ENCODE measurements at regions not wholly inside any gene's neighbourhood (a gene's known extent, or its start where the extent isn't known, plus 50 kb on each side); places are given as distances from the start of the nearest gene placed in this dataset.

DNA sequence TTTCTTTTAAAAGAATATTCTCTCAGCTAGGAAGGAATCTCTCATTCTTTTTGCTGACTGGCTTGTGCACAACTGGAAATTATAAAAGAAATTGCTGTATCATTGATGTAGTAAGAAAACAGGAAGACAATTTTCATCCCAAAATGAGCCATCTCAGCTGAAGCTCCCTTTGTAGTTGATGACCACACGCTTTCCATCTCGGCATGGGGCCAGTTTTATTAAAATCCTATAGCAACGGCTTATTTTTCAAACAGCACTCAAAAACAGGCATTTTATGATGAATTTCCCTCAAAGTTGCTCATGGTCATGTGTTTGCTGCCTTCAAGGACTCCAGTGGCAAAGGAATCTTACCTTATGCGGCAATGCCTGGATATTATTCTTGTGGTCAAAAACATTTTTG, 62.4 kb upstream of the GLIS3 start:
- no peak overlapping the region for H3K27ac ChIP-seq (ENCODE audit: low read depth, low read length)
- no peak overlapping the region for H2AFZ ChIP-seq (ENCODE audit: low read length, unreplicated experiment)
- H3K4me1 ChIP-seq (ENCODE audit: control insufficient read depth, insufficient read depth, low read length, unreplicated experiment), result no peaks in the 10 kb centered on the region

DNA sequence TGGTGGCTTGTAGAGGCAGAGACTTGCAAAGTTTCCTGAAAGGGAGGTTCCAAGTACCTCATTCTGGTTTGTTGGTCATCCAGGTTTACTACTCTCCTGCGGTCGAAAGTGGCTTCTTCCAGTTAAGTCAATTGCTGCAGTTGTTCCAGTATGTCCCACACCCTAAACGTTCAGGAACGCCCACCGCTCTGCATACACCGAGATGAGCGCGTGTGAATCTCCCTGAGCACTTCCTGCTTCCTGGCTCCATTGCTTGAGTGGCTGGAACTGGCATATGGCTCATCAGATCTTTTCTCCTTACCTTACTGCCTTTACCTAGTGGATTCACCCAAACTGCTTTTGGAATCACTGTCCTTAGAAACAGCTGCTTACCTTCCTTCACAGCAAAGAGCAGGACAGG, 59.1 kb upstream of the GLIS3 start:
- no peaks in the 10 kb centered on the region for H3K36me3 ChIP-seq (ENCODE audit: insufficient read depth, low read length)
- H3K27ac ChIP-seq (ENCODE audit: low read depth, low read length), result no peak overlapping the region
- H3K27me3 ChIP-seq (ENCODE audit: insufficient read depth, low read length), result no peaks in the 10 kb centered on the region
- no peak overlapping the region for H2AFZ ChIP-seq (ENCODE audit: low read length, unreplicated experiment)
- H3K4me1 ChIP-seq (ENCODE audit: control insufficient read depth, insufficient read depth, low read length, unreplicated experiment), result no peaks in the 10 kb centered on the region
- no peak overlapping the region for H3K4me3 ChIP-seq (ENCODE audit: low read depth, low read length)
- H3K79me2 ChIP-seq (ENCODE audit: control insufficient read depth, insufficient read depth, low read length, unreplicated experiment), result no peaks in the 10 kb centered on the region

More for the DNA sequence above, 62.4 kb upstream of the GLIS3 start:
- no peaks in the 10 kb centered on the region for H3K27me3 ChIP-seq (ENCODE audit: insufficient read depth, low read length)
- H3K79me2 ChIP-seq (ENCODE audit: control insufficient read depth, insufficient read depth, low read length, unreplicated experiment), result no peaks in the 10 kb centered on the region
- H3K4me3 ChIP-seq (ENCODE audit: low read depth, low read length), result no peak overlapping the region
- H3K36me3 ChIP-seq (ENCODE audit: insufficient read depth, low read length), result no peaks in the 10 kb centered on the region

DNA sequence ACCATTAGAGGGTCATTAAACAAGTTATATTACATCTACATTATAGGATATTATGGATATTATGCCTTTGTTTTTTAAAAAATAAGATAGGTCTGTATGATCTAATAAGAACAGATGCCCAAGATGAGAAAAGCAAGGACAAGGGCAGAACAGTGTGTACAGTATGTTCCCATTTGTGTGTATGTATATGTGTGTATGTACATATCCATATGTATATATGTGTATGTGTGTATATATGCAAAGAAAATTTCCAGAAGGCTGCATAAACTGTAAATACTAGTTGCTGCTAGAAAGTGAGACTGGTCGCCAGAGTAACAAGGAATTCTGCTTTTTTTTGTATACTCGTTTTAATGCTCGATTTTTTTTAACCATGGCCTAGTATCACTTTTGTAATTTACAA, 58.1 kb upstream of the GLIS3 start:
- Histone ChIP-seq H3K4me3 (ENCODE audit: low read depth, low read length) (no peak overlapping the region), H3K36me3 (ENCODE audit: insufficient read depth, low read length) (no peaks in the 10 kb centered on the region), H3K27me3 (ENCODE audit: insufficient read depth, low read length) (no peaks in the 10 kb centered on the region), H3K27ac (ENCODE audit: low read depth, low read length) (no peak overlapping the region), H2AFZ (ENCODE audit: low read length, unreplicated experiment) (no peak overlapping the region), H3K79me2 (ENCODE audit: control insufficient read depth, insufficient read depth, low read length, unreplicated experiment) (no peaks in the 10 kb centered on the region), H3K4me1 (ENCODE audit: control insufficient read depth, insufficient read depth, low read length, unreplicated experiment) (no peaks in the 10 kb centered on the region)

DNA sequence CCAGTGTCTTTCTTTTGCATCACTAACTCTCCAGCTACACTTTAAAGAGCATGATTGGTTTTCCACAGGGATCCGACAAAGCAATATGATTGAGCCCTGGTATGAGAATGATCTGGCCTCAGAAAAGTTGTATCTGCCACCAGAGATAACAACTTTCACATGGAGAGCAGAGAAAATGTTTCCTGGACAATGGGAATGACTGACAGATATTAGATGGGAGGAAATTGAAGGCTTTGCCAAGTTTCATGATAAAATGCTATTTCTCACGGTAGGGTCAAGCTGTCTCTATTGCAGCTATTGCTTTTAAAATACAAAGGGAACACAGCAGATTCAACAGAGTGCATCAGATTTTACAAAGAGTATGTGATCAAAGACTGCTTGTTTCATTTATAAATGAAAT, 56.4 kb upstream of the GLIS3 start:
- H3K79me2 ChIP-seq (ENCODE audit: control insufficient read depth, insufficient read depth, low read length, unreplicated experiment), result no peaks in the 10 kb centered on the region
- H3K27ac ChIP-seq (ENCODE audit: low read depth, low read length), result no peak overlapping the region
- no peaks in the 10 kb centered on the region for H3K27me3 ChIP-seq (ENCODE audit: insufficient read depth, low read length)
- no peak overlapping the region for H2AFZ ChIP-seq (ENCODE audit: low read length, unreplicated experiment)
- H3K4me1 ChIP-seq (ENCODE audit: control insufficient read depth, insufficient read depth, low read length, unreplicated experiment), result no peaks in the 10 kb centered on the region
- no peaks in the 10 kb centered on the region for H3K36me3 ChIP-seq (ENCODE audit: insufficient read depth, low read length)
- H3K4me3 ChIP-seq (ENCODE audit: low read depth, low read length), result no peak overlapping the region

DNA sequence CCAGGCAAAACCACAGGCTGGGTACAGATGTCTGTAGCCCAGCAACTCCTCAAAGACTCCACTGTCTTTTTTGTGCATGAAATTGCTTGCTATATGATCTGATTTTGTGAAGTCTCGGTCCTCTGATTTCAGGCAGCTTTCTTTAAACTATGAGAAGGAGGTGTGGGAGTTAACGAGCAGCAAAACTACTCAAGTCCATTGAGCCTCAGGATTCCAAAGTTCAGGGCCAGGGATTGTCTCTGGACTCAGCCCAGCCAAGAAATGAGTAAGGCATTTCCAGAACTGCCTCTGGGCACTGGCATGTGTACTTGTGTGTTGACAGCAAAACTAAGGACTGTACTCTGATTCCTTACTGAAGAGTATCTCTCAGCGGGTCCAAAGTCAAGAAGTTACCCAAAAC, 53.4 kb upstream of the GLIS3 start:
- H3K4me3 ChIP-seq (ENCODE audit: low read depth, low read length), result no peak overlapping the region
- no peaks in the 10 kb centered on the region for H3K36me3 ChIP-seq (ENCODE audit: insufficient read depth, low read length)
- no peak overlapping the region for H2AFZ ChIP-seq (ENCODE audit: low read length, unreplicated experiment)
- H3K27ac ChIP-seq (ENCODE audit: low read depth, low read length), result no peak overlapping the region
- no peaks in the 10 kb centered on the region for H3K79me2 ChIP-seq (ENCODE audit: control insufficient read depth, insufficient read depth, low read length, unreplicated experiment)
- no peaks in the 10 kb centered on the region for H3K27me3 ChIP-seq (ENCODE audit: insufficient read depth, low read length)
- no peaks in the 10 kb centered on the region for H3K4me1 ChIP-seq (ENCODE audit: control insufficient read depth, insufficient read depth, low read length, unreplicated experiment)

DNA sequence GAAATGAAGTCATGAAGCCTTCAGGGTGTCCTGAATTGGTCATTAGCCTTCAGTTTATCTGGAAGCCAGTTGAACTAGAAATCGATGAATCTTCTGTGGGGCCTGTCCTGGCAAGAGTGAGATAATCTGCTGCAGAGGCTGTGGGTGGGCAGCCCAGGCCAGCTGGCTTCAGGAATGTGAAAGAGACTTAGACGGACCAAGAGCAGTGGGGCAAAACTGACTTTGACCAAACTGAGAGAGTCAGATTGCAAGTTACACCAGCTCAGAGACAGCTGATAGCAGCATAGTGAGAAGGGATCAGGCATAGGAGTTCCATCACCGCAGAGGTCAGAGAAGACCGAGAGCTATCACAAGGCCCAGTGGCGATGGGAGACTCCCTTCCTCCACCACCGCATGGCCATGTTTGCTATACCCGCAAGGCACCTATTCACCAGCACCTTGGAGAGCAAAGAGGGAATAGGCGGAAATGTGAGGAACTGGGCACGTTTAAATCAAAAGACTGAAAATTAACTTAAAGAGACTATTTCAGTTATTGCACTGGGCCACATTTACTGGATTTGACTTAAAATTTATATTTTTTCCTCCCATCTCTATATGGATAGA, 50.0 kb upstream of the GLIS3 start:
- H3K27me3 ChIP-seq (ENCODE audit: insufficient read depth, low read length), result no peaks in the 10 kb centered on the region
- no peaks in the 10 kb centered on the region for H3K4me1 ChIP-seq (ENCODE audit: control insufficient read depth, insufficient read depth, low read length, unreplicated experiment)
- no peaks in the 10 kb centered on the region for H3K79me2 ChIP-seq (ENCODE audit: control insufficient read depth, insufficient read depth, low read length, unreplicated experiment)
- H3K4me3 ChIP-seq (ENCODE audit: low read depth, low read length), result no peak overlapping the region
- no peak overlapping the region for H2AFZ ChIP-seq (ENCODE audit: low read length, unreplicated experiment)
- H3K36me3 ChIP-seq (ENCODE audit: insufficient read depth, low read length), result no peaks in the 10 kb centered on the region
- no peak overlapping the region for H3K27ac ChIP-seq (ENCODE audit: low read depth, low read length)

All from ACC112 (cell line).